GM18519 (cell line): ENCODE measurements at regions not wholly inside any gene's neighbourhood (a gene's known extent, or its start where the extent isn't known, plus 50 kb on each side); places are given as distances from the start of the nearest gene placed in this dataset.

Experiments used
- ATAC-seq: cut with Tn5 transposase; IDR thresholded peaks from one replicate; pipeline ENCODE4 v1.9.1; 2021; ENCODE audit warnings: mild to moderate bottlenecking, moderate library complexity; ENCODE audit not compliant: unreplicated experiment, low FRiP score

DNA sequence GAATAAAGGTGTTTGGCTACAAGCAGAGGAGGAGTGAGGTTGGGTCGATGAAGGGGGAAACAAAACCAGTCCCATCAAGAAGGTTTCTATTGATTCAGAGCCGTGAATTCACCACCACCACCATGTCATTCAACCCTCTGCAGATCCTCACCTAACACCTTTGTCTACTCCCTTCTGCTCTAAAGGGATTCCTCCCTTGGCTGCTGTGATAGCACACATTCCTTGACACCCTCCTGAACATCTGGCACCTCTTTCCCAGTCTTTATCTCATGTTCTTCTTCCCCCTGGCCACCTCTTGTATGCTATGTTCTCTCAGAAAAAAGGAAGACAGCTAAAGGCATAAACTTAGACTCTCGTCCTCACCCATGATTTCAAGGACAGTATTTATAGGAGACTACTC lies 318.0 kb downstream of the GPAM start:
- ATAC-seq, result no peak

DNA sequence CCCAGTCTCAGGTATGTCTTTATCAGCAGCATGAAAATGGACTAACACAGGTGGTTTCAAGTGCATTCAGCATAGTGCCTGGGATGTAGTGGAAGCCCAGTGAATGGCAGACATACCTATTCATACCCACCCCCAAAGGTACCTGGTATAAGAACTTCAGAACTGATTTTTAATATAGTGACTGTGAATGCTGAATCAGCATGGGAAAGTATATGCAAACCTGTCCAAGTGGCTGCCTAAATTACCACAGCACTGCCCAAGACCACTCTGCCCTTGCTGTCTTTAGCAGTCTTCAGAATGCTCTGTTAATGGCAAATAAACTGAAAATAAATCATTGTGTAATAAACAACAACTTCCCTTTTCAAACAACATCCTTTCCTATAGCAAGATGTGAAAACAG lies 312.1 kb downstream of the GPAM start:
- ATAC-seq, result no peak

DNA sequence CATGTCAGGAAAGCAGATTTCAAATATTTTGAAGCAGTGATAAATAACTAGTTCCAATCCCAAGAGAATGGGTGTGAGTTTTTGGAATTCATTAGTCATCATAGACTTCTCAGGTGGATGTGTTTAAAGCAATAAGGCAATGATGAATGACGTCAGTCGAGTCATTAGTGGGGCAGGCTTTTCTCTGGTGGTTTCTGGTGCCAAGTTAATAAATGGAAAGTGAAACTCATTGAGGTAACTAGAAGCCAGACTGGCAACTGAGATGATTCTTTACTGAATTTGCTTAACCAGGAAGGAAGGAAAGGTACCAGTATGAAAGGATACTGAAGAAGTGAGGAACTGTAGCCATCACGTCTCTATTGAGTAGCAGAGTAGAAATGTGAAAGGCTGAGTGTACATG lies 311.0 kb downstream of the GPAM start:
- ATAC-seq, result no peak

- ATAC-seq, result no peak
Observed at GRCh38 chr10:111873041-111873440, 310.5 kb downstream of the GPAM start.

DNA sequence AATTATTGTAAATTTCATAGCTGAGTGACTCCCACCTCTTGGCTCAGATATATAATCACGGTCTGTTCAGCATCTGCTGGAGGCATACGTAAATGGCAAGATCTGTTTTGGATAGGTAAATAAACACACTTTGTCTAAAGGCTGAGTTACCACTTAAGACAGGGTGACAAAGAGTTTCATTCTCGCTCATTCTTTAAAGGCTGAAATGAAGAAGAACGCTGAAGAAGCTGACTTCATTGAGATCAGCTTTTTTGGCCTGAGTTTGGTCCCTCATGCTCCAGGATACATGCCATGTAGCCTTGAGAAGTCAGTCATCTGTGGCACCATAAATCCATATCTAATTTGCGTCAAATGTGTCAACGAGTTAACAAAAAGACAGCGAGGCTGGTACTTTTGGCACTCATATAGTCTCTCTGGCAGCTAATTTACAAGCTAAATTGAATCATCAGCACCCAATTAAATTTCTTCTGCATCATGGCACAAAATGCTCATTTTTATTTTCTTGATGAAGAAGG lies 309.9 kb downstream of the GPAM start:
- ATAC-seq, result no peak

GRCh38 chr10:111874576-111874975 lies 309.0 kb downstream of the GPAM start:
- ATAC-seq, result no peak

- no peak for ATAC-seq
Observed at GRCh38 chr10:111875725-111876124, 307.8 kb downstream of the GPAM start.

GRCh38 chr10:111877258-111877657 lies 306.3 kb downstream of the GPAM start:
- ATAC-seq, result no peak

GRCh38 chr10:111879969-111880368 lies 303.6 kb downstream of the GPAM start:
- ATAC-seq, result no peak

DNA sequence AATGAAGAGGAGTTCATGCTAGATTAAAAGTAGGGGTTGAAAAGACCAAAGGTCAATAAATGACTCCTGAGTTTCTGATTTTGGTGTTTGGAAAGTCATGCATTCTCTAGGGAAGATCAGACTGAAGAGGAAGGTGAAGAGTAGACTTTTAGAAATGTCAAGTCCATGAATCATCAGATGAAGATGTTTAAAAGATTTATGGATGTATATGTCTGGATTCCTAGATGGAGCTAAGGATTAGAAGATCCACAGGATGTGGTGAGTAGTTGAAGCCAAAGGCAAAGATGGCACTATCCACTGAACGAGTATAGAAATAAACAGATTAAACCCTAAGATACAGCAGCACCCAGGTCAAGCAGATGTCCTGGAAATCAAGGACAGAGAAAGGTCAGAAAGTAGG lies 298.5 kb downstream of the GPAM start:
- no peak for ATAC-seq

GRCh38 chr10:111885919-111886318 lies 297.6 kb downstream of the GPAM start:
- no peak for ATAC-seq

- no peak for ATAC-seq
Observed at GRCh38 chr10:111887266-111887665, 296.3 kb downstream of the GPAM start.

GRCh38 chr10:111890046-111890445 lies 293.5 kb downstream of the GPAM start:
- ATAC-seq, result no peak

DNA sequence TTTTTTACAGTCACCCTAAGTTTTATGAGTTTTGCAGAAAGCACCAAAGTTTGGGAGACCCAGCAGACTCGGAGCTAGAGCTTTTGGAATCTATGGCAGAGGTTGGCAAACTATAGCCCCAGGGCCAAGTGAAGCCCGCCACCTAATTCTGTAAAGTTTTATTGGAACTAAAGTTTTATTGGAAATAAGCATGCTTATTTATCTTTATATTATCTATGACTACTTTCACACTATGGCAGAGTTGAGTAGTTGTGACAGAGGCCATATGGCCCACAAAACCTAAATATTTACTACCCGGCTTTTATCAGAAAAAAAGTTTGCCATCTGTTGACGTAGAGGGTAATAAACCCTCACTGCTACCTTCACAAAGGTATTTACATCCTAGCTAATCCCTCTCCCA lies 267.6 kb downstream of the GPAM start:
- ATAC-seq, result no peak

DNA sequence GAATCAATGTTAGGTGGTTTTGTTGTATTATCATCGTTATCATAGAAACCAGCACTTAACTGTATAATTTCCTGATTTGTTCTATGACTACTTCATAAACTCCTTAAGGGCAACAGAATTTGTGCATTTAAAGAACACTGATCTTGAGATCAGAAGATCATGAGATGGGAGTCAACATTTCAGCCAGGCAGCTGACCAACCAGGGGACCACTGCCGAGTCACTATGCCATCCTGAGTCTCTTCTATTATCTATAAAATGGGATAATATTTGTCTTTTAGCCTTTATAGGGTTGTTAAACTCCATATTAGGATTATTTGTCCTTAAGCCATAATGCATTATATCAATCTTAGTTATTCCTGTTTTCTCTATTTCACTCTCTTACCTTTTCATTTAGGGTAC lies 261.7 kb downstream of the GPAM start:
- ATAC-seq, result no peak

DNA sequence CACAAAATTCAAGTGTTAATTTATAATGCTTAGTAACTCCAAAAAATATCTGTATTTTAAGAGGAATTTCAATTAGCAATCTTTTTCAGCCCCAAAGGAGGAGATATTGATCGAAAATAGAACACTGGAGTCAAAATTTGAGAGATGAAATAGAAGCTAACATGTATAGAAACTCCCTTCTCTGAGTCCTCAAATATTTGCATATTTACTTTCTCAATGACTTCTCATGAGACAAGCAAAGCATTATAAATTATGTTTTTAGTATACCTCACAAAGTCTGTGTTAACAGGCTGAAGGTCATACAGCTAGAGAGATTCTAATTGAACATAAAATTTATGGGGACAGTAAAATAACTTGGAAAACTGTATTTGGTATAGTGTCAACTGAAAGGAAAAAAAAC lies 260.5 kb downstream of the GPAM start:
- no peak for ATAC-seq

- no peak for ATAC-seq
Observed at GRCh38 chr10:111926286-111926685, 257.3 kb downstream of the GPAM start.

GRCh38 chr10:111933937-111934336 lies 249.6 kb downstream of the GPAM start:
- ATAC-seq, result no peak

GRCh38 chr10:111934931-111935330 lies 248.6 kb downstream of the GPAM start:
- no peak for ATAC-seq

DNA sequence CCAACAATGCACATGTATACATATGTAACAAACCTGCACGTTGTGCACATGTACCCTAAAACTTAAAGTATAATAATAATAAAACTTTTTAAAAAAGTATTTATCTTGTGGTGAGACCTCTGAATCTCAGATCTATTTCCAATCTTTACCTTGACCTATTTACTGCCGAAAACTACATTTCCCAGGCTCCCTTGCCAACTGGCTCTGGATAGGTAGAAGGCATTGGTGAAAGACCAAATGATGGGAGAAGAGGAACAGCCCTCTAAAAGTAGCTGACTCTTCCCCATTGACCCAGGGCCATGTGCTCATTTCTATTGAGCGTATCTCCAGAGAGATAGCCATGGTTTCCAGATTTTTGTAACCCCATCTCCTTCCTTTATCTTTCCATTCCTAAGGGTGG lies 247.4 kb downstream of the GPAM start:
- ATAC-seq, result no peak

DNA sequence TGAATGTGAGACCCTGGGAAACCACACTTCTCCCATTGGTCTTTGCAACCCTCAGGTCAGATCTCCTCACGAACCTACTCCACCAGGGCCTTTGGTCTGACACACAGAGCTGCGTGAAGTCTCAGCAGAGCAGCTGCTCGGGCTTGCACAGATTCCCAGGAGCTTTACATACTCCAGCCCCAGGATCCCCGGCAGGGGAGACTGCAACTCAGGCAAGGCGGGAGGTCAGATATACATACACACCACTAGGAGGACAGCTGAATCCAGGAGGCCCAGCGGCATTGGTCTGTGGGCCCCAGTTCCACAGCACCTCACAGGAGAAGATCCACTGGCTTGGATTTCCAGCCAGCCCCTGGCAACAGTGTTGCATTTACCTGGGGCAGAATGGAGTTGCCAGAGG lies 239.2 kb downstream of the GPAM start:
- no peak for ATAC-seq

DNA sequence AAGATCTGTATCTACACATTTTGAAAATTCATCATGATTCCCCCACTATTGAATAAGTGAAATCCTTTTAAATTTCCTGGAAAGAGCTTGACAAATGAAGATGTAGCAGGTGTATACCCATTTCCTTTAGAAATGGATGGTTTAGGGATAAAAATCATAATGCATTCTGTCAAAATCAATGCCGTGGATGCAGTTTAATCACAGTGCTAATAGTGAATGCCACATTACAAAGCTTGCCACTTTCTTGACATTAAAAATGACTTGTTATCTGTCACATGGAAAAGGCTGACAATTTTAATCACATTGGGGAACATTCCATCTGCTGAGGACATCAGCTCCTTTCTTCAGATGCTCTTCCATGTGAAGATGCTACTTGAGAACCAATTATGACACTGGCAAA lies 229.6 kb downstream of the GPAM start:
- no peak for ATAC-seq

DNA sequence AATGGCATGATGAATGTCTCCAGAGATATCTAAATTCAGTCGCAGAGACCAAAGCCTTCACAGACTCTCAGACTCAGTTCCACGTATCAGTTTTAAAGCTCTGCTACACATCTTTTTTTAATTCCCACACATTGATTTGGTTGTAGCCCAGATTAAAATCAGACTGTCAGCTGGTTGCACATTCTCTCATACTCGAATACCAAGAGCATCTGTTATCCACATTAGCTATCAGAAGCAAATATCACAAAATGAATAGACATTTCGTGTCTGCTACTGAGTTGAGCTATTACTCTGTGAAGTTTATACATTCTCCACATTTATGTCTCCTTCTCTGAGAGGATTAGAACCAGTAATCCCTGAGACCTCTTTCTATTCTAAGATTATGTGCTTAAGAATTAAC lies 229.2 kb downstream of the GPAM start:
- no peak for ATAC-seq
